Liver (tissue), 8 donors: ENCODE measurements at regions not wholly inside any gene's neighbourhood (a gene's known extent, or its start where the extent isn't known, plus 50 kb on each side); places are given as distances from the start of the nearest gene placed in this dataset.

Experiments used
- DNase-seq: peaks from one replicate; pipeline ENCODE4 v3.0.0-alpha.2; 2017; ENCODE audit warnings: low spot score
- H3K27ac ChIP-seq, 2 donors: one replicate each; pipeline ENCODE4 v1.7.0; 2013; ENCODE audit warnings: inconsistent platforms in 2 of 2, low read length in 2 of 2, control low read depth in 1 of 2, low read depth in 1 of 2, mild to moderate bottlenecking in 1 of 2
- H3K27me3 ChIP-seq, 4 donors: one replicate each; pipeline versions ENCODE4 v1.6.1 to v1.7.0; 2013; ENCODE audit warnings: low read length in 3 of 4, inconsistent platforms in 1 of 4, mild to moderate bottlenecking in 1 of 4, moderate library complexity in 1 of 4; ENCODE audit not compliant: control insufficient read depth in 4 of 4, insufficient read depth in 4 of 4
- H3K36me3 ChIP-seq, 4 donors: one replicate each; pipeline versions ENCODE4 v1.6.1 to v1.7.0; 2013; ENCODE audit warnings: low read length in 3 of 4, mild to moderate bottlenecking in 3 of 4, low read depth in 1 of 4, moderate library complexity in 1 of 4; ENCODE audit not compliant: control insufficient read depth in 4 of 4, insufficient read depth in 3 of 4
- H3K4me1 ChIP-seq, 4 donors: one replicate each; pipeline versions ENCODE4 v1.6.1 to v1.7.0; 2013; ENCODE audit warnings: low read length in 3 of 4, mild to moderate bottlenecking in 3 of 4, moderate library complexity in 1 of 4; ENCODE audit not compliant: control insufficient read depth in 4 of 4, insufficient read depth in 4 of 4
- H3K4me3 ChIP-seq, 3 donors: one replicate each; pipeline versions ENCODE4 v1.6.1 to v1.7.0; 2013; ENCODE audit warnings: low read length in 3 of 3, control low read depth in 1 of 3, low read depth in 1 of 3, mild to moderate bottlenecking in 1 of 3
- H3K9ac ChIP-seq, 2 donors: one replicate each; pipeline ENCODE4 v1.7.0; 2013; ENCODE audit warnings: low read length in 2 of 2, mild to moderate bottlenecking in 2 of 2, moderate library complexity in 2 of 2, control low read depth in 1 of 2, low read depth in 1 of 2
- H3K9me3 ChIP-seq, 4 donors: one replicate each; pipeline versions ENCODE4 v1.6.1 to v1.7.0; 2013; ENCODE audit warnings: low read length in 3 of 4; ENCODE audit not compliant: control insufficient read depth in 4 of 4
- EGR1 ChIP-seq, 2 donors: IDR thresholded peaks; 2 replicates each; pipeline ENCODE4 v1.6.1; 2016 to 2018; ENCODE audit warnings: antibody characterized with exemption in 2 of 2, low read depth in 2 of 2
- FOXA1 ChIP-seq: IDR thresholded peaks from 2 replicates; pipeline ENCODE4 v1.6.1; 2016; ENCODE audit warnings: antibody characterized with exemption
- GABPA ChIP-seq, 2 donors: IDR thresholded peaks in 1 of 2; conservative IDR thresholded peaks in 1 of 2; 2 replicates each; pipeline ENCODE4 v1.6.1; 2016; ENCODE audit warnings: antibody characterized with exemption in 2 of 2, mild to moderate bottlenecking in 1 of 2, moderate library complexity in 1 of 2
- HNF4G ChIP-seq: IDR thresholded peaks from 2 replicates; pipeline ENCODE4 v1.6.1; 2016; ENCODE audit warnings: antibody characterized with exemption
- NR2F2 ChIP-seq: IDR thresholded peaks from 2 replicates; pipeline ENCODE4 v1.6.1; 2016; ENCODE audit warnings: antibody characterized with exemption
- RXRA ChIP-seq, 2 donors: IDR thresholded peaks; 2 replicates each; pipeline ENCODE4 v1.6.1; 2017 to 2018; ENCODE audit warnings: antibody characterized with exemption in 2 of 2, mild to moderate bottlenecking in 1 of 2
- TAF1 ChIP-seq: conservative IDR thresholded peaks from 2 replicates; pipeline ENCODE4 v1.6.1; 2016; ENCODE audit warnings: antibody characterized with exemption, mild to moderate bottlenecking
- WGBS: extraction: QIAGEN DNeasy Blood & Tissue Kit; methylation state at CpG from one replicate; pipeline ENCODE4 v1.1.7; 2013; 5-methylcytosine and 5-hydroxymethylcytosine counted together
- TF ChIP-seq, protein P1 (sequence below): IDR thresholded peaks from 2 replicates; pipeline ENCODE4 v1.6.1; 2016; ENCODE audit warnings: antibody characterized with exemption, mild to moderate bottlenecking
- TF ChIP-seq, protein P2 (sequence below): fragments of 150-350 bp; IDR thresholded peaks from 2 replicates; pipeline ENCODE4 v1.5.1; 2017; ENCODE audit warnings: improper control_type of control experiment, low read depth, low read length; ENCODE audit not compliant: missing input control
- donor health status: healthy.
- donor health status: healthy.
- donor health status: healthy.
- donor health status: healthy.
- donor health status: healthy.

DNA sequence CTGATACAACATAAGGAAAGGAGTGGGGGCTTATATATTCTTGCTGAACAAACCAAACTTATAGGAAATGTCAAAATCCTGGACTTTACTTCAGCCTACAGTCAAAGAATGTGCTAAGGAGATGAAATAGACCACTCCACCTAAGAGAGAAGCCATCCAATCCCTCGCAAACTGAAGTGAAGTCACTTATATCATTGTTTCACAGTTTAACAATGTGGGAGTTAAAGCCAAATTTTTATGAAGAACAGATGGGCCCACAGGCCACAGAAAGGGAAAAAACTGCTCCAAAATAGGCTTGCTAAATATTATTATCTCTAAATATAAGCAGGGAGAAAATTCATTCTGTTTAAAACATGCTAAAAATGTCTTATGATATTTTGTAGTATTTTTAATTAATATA, 233.3 kb downstream of the GAS1 start (continued):
- TF ChIP-seq, protein P1, sequence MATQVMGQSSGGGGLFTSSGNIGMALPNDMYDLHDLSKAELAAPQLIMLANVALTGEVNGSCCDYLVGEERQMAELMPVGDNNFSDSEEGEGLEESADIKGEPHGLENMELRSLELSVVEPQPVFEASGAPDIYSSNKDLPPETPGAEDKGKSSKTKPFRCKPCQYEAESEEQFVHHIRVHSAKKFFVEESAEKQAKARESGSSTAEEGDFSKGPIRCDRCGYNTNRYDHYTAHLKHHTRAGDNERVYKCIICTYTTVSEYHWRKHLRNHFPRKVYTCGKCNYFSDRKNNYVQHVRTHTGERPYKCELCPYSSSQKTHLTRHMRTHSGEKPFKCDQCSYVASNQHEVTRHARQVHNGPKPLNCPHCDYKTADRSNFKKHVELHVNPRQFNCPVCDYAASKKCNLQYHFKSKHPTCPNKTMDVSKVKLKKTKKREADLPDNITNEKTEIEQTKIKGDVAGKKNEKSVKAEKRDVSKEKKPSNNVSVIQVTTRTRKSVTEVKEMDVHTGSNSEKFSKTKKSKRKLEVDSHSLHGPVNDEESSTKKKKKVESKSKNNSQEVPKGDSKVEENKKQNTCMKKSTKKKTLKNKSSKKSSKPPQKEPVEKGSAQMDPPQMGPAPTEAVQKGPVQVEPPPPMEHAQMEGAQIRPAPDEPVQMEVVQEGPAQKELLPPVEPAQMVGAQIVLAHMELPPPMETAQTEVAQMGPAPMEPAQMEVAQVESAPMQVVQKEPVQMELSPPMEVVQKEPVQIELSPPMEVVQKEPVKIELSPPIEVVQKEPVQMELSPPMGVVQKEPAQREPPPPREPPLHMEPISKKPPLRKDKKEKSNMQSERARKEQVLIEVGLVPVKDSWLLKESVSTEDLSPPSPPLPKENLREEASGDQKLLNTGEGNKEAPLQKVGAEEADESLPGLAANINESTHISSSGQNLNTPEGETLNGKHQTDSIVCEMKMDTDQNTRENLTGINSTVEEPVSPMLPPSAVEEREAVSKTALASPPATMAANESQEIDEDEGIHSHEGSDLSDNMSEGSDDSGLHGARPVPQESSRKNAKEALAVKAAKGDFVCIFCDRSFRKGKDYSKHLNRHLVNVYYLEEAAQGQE, result no peak
- TF ChIP-seq RXRA (IDR thresholded peaks at IDR 0.05) (no peak), FOXA1 (no peak), TAF1 (no peak)

DNA sequence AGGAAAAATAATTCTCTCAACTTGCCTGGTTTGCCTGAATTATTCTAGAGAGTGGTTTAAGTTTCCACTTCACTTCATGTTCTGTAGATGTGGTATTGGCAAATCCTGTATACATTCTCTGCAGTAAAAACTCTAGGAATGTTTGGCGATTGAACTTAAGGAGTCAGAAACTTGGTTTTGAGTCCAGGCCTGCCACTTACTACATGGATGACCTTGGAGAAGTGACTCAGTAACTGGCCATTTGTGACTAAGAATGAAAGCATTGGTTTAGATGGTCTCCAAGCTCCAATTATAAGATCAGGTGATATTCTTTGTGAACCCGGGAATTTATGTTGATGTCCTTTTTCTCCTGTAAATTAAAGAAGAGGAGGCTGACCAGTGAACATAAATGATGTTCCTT, 233.8 kb downstream of the GAS1 start:
- no peak overlapping the region for H3K4me3 ChIP-seq
- no peaks in the 10 kb centered on the region for H3K27me3 ChIP-seq
- H3K27ac ChIP-seq, result no peak overlapping the region
- no peaks in the 10 kb centered on the region for H3K36me3 ChIP-seq
- DNase-seq, result no peak
- no peak for TF ChIP-seq HNF4G
- H3K9ac ChIP-seq, result no peak overlapping the region
- whole genome bisulfite sequencing, result 92% methylated on average over 2 of the region's 2 CpGs
- H3K4me1 ChIP-seq, result no peaks in the 10 kb centered on the region
- H3K9me3 ChIP-seq, result no peaks in the 10 kb centered on the region

GRCh38 chr9:86708918-86709835, 238.1 kb downstream of the GAS1 start:
- no peak overlapping the region for H3K27ac ChIP-seq
- no peaks in the 10 kb centered on the region for H3K9me3 ChIP-seq
- H3K27me3 ChIP-seq, result no peaks in the 10 kb centered on the region
- WGBS, result 82% methylated on average over 9 of the region's 9 CpGs
- no peak for DNase-seq
- TF ChIP-seq GABPA (IDR thresholded peaks at IDR 0.05 in 1 of 2, conservative IDR thresholded peaks at IDR 0.05 in 1 of 2), result no peak
- TF ChIP-seq NR2F2, result no peak
- H3K36me3 ChIP-seq, result no peaks in the 10 kb centered on the region
- H3K4me1 ChIP-seq, result no peaks in the 10 kb centered on the region
- H3K9ac ChIP-seq, result no peak overlapping the region
- H3K4me3 ChIP-seq, result no peak overlapping the region

DNA sequence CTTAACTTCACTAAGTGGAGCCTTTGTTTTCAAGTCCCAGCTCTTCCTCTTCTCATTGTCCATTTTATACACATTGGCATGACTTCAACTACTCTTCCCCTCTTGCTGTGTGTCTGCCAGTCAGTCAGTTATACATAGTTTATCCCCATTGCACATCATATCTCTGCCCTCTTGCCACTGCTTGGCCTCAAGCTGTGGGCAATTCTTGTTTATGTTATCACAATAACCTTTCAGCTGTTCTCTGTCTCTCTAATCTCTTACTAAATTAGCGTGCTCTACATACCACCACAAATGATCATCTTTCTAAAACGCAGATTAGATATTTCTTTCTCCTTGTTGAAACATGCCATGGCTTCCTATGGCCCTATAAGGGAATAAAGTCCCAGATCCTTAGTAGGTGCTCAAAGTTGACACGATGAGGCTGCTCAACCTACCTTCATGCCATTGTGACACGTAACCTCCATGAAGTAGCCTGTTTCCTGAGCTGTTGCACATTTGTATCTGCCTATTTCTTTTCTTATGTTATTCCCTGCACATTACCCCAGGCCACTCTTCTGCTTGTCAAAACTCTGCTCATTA, 239.3 kb downstream of the GAS1 start:
- 88% methylated on average over 4 of the region's 4 CpGs for WGBS

More for the DNA sequence above, 239.3 kb downstream of the GAS1 start:
- Histone ChIP-seq H3K4me3 (no peak overlapping the region), H3K36me3 (no peaks in the 10 kb centered on the region), H3K27ac (no peak overlapping the region), H3K27me3 (no peaks in the 10 kb centered on the region), H3K9me3 (no peaks in the 10 kb centered on the region), H3K4me1 (no peaks in the 10 kb centered on the region), H3K9ac (no peak overlapping the region)
- TF ChIP-seq, protein P2, sequence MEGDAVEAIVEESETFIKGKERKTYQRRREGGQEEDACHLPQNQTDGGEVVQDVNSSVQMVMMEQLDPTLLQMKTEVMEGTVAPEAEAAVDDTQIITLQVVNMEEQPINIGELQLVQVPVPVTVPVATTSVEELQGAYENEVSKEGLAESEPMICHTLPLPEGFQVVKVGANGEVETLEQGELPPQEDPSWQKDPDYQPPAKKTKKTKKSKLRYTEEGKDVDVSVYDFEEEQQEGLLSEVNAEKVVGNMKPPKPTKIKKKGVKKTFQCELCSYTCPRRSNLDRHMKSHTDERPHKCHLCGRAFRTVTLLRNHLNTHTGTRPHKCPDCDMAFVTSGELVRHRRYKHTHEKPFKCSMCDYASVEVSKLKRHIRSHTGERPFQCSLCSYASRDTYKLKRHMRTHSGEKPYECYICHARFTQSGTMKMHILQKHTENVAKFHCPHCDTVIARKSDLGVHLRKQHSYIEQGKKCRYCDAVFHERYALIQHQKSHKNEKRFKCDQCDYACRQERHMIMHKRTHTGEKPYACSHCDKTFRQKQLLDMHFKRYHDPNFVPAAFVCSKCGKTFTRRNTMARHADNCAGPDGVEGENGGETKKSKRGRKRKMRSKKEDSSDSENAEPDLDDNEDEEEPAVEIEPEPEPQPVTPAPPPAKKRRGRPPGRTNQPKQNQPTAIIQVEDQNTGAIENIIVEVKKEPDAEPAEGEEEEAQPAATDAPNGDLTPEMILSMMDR, result no peak
- TF ChIP-seq FOXA1, result no peak
- no peak for TF ChIP-seq HNF4G
- TF ChIP-seq EGR1 (IDR thresholded peaks at IDR 0.05; ENCODE audit: low read depth in 2 of 2), result no peak
- no peak for DNase-seq
